HG02970 (cell line): ENCODE measurements at regions not wholly inside any gene's neighbourhood (a gene's known extent, or its start where the extent isn't known, plus 50 kb on each side); places are given as distances from the start of the nearest gene placed in this dataset.

Experiments
- ATAC-seq: cut with Tn5 transposase; IDR thresholded peaks from one replicate; pipeline ENCODE4 v1.9.1; 2021; ENCODE audit warnings: mild to moderate bottlenecking, moderate library complexity, moderate number of reproducible peaks; ENCODE audit not compliant: unreplicated experiment, low FRiP score

DNA sequence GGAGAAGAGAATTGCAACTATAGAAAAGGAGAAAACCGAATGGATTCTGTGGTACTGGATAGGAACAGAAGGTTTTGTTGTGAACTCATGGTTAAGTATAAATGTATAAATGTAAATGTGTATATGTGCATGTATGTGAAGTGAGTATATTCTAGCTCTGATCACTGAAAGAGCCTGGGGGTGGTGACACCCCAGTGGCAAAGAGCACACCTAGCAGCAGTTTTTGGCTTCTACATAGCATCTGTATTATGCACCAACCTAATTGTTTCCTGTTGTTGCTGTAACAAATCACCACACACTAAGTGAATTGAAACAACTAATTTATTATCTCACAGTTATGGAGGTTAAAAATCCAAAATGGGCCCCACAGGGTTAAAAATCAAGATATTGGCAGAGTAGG, 455.4 kb downstream of the RPS24 start:
- ATAC-seq = no peak

DNA sequence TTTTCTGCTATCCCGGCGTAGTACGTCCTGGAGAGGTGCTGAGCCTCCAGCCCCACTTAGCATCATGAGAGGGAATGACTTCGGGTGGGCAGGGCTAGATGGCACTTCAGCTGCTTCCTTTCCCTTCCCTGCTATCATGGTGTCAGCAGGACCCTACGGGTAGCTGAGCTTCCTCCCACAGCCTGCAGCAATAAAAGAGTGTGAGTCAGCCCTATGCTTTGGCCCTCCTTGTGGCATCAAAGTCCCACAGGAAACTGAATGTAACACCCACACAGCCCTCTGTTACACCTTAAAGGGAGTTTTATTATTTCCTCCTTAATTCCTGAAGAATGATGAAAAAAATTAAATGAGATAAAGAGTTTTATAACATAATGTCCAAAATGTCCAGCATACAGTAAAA, 458.1 kb downstream of the RPS24 start:
- ATAC-seq = no peak

DNA sequence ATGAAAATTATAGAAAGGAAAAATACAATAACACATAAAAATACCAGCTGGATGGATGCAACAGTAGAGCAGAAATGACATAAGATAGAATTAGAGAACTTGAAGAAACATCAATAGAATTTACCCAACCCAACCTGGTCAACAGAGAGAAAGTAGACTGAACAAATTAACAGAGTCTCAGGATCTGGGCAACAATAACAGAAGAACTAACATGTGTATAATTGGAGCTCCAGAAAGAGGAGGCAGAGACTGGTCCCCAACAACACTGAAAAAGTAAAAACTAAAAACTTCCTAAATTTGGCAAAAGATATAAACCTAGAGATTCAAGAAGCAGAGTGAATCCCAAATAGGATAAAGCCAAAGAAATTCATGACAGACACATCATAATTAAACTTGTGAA, 458.8 kb downstream of the RPS24 start:
- no peak for ATAC-seq

DNA sequence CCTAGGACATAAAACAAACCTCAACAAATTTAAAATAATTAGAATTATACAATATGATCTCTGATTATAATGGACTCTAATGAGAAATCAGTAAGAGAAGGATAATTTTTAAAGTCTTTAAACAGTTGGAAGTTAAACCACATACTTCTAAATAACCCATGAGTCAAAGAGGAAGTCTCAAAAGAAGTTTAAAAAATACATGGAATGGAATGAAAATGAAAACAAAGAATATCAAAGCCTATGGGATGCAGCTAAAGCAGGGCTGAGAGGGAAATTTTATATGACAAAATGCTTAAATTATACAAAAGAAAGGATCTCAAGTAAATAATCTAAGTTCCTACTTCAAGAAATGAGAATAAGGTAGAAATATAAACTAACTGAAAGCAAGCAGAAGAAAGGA, 460.5 kb downstream of the RPS24 start:
- ATAC-seq = no peak

DNA sequence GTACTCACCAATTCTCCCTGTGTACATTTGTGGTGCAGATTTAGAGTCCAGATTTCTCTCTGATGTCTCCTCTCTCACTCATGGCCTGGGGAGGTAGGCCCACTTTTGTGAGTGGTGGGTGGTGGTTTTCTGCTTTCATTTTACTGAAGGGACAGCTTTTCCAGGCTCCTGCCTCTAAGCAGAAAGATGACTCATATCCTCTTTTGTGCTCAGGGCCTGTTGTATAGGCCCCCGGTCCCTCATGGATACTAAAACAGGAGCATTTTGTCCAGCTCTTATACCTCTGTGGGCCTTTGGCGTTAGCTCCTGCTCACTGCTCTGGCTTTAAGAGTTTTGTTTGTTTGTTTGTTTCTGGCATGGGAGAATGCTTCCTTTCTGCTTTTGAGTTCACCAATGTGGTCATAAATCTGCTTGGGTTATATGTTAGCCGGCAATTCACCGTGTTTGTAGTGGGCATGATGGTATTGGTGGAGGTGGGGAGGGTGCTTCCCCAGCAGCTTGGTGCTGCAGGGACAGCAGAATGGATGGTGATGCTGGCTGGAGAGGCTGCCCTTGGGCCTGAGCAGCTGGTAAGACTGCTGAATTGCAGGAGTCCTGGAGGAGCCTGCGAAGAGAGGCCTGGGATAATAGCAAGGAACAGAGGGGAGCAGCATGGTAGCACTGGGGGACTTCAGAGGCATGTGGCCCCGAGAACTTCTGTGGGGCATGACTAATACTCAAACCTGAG, 468.7 kb downstream of the RPS24 start:
- no peak for ATAC-seq

DNA sequence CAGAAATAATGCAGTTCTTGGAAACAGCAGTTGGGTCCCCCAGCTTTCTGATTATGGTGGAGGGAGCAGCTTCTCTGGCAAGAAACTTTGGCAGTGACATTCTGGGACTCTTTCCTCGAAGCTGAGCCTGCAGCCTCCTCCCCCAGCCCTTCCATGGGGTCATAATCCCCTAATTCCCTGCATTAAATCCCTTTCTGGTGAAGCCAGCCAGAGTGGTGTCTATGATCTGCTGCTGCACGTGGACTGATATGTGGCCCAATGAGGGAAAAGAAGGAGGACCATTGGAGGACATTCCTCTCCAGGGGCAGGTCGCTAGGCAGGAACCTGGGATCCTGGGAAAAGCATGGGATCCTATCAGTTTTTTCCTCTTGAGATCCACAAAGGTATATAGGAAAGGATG, 470.5 kb downstream of the RPS24 start:
- ATAC-seq = no peak

DNA sequence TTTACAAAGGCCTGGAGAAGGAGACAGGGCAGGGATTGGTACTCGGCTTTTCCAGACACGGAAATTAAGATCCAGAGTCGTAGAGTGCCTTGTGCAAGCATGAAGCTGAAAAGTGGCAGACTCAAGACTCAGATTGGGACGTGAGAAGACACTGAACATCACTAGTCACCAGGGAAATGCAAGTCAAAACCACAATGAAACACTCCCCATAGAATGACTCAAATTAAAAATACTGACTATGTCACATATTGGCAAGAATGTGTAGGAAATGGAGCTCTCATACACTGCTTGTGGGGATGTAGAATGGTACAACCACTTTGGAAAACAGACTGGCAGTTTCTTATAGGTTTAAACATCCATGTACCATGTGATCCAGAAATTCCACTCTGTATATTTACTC, 472.0 kb downstream of the RPS24 start:
- ATAC-seq = no peak

DNA sequence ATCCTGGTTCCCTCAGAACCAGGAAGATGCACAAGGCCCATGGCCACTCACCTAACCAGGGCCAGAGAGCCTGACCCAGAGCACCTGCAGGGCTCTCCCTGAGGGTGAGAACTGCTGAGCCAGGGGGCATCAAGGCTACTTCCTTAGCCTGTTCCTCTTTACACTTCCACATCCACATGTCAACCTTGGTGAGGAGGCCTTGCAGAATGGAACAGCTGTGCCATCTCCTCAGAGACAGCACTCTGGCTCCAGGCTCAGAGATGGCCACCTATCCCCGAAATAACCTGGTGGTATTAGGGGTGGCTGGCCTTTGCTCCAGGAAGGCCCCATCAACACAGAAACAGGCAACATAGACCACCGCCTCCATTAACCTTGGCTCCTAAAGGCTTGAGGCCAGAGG, 473.0 kb downstream of the RPS24 start:
- ATAC-seq = no peak

DNA sequence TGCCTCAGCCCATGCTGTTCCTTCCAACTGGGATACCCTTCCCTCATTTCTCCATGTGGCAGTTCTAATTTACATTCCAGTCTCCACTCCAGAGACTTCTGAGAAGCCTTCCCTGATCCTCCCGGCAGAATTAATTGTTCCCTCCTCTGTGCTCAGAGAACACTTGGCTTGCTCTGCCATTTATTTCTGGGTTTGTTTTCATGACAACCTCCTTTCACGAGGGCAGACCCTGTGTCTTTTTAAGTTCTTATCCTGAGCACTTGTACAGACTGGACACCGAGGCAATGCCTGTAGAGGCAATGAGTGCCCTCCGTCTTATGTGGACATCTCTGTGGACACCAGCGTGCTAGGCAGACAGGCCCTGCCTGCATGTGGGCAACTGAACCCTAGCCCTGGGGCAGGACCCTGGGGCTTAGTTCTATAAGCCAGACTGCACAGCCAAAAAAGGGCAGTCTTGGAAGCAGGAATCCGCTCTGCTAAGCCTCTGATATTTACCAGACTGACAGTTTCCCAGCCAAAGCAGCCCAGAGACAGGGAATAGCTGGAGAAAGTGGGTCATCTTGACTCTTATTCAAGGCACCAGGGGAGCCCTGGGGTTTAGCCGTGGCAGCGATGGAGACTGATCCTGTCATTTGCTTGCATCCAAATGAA, 474.0 kb downstream of the RPS24 start:
- no peak for ATAC-seq

DNA sequence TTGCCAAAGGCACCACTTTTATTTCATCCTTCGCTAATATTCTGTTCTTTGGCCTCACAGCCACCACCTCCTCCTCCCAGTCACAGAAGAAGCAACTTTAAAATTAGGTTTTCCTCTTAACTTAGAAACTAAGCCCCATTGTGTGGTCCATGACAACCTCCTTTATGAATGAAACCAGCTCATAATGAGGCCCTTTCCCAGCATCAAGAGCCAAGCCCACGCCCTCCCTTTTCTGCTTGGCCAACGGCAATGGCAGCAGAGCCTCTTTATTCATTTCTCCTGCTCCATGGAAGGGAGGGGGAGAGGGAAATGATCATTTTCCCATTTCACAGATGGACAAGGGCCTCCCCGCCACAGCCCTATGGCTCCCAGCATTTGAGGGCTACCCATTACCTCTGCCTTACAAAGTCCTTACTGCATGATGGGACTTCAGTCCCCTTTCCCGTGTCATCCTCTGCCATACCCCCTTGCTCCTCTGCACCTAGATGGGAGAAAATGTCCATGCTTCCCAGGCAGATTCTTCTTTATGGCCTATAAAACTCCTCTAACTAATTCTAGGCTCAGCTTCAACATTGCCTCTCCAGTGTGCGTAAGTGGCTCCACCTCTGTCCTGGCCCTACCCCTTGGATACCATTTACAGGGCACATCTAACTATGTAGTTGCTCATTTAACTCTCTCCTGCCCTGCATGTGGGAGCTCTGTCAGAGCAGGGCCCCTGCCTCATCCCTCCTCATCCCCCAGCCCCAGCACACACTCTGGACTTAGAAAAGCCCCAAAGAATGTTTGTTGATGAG, 475.5 kb downstream of the RPS24 start:
- ATAC-seq = no peak

DNA sequence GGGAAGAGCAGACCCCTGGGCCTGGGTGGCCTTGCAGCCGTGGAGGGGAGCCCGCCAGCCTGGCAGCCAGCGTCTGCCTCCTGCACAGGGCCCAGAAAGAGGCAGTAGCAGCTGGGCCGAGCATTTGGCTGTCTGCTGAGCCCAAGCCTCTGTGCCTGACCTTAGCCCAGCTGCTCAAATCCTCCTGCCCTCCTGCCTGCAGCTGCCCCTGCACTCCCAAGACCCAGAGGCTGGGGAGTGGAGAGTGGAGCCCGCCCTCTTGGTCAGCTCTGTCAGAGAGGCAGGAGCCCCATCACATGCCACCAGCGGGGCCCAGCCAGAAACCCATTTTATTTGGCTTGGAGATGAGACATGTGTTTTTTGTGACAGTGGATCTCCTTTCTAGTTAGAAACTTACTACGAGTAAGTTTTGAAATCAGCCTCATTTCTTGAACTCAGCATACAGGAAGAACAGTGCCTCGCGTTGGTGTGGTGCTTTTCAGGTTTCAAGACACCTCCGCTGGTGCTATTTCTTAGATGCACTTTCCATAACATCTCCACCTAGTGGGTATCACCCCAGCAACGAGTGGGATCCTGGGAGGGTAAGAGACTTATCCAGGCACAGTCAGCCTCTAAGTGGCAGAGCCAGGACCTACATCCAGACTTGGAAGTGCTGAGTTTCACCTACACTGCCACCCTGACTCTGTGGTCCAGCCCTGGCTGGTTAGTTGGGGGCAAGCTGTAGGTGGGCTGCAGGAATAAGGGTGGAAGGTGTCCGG, 477.1 kb downstream of the RPS24 start:
- no peak for ATAC-seq

DNA sequence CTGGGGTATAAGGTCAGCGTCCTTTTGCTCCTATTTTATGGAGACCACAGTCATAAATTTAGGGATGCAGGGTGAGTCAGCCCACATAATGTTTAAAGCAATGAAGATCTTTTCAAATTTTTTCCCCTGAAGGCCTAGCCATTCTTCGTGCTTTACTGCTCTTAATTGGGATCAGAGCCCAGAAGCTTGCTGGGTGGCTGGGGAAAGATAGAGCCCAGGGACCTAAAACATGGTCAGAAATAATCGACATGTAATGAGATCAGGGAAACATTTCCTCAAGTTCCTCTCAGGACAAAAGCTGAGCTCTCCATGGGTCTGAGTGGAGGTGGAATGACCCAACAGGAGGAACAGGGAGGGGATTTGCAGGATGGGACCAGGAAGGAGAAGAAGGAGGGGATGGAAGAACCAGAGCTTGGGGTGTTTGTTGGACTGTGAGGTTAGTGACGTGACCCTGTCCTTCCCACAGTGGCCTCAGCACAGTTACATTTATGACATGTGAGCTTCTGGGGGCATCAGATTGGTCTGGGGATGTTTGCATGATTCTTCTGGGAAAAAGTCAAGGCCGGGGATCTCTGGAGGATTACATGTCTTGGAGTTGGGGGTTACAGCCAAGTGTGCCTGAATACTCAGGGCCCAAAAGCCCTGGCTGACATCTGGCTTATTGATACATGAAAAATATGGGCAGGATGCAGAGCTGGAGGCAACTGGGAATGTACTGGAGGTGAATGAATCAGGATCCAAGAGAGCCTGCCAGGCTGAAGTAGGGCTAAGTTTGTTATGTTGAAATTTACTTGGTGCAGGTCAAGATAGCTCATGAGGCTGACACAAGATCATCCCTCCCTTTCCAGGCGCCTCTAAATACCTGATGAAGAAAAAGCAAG, 477.9 kb downstream of the RPS24 start:
- ATAC-seq = no peak

DNA sequence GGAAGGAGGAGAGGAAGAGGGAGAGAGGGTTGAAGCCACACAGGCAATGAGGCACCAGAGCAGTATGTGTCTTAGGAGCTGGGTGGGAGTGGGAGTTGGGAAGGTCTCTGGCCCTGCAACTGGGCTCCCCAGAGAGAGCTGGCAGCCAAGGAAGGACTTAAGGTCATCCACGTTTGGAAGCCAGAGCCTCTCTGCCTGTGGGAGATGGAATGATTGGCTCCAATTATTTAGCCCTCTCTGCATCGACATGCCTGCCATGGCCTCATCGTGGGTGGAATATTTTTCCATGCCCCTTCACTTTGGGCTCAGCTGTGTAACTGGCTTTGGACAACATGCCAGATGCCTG, 478.5 kb downstream of the RPS24 start:
- no peak for ATAC-seq

DNA sequence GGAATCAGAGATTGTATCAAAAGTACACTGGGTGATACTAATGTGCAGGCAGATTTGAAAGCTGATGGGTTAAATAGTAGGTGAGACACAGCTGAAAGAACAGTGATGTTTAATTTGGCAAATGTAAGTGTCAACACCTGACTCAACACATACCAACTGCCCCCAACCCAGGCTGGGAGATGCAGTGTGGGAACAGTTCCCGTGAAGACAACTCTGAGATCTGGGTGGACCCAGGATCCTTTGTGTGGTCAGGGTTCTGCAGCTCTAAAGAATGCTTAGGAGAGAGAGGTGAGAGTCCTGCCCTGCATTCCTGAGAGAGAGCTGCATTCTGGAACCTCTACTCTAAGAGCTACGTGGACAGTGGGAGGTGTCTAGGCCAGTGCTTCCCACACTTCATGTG, 479.7 kb downstream of the RPS24 start:
- no peak for ATAC-seq

DNA sequence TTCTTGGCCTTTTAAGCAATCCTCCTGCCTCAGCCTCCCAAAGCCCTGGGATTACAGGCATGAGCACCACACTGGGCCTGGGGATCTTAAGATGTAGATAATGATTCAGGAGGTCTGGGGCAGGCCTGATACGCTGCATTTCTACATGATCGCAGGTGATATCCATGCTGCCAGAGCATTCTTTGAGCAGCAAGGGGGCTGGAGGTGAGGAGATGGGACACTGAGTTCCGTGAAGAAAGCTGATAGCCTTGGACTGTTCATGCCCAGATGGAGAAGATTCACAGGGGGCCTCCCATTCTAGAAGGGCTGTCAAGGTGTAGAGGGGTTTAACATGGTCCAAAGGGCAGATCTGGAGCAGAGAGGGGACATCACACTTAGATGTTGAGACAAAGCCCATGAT, 480.3 kb downstream of the RPS24 start:
- no peak for ATAC-seq

DNA sequence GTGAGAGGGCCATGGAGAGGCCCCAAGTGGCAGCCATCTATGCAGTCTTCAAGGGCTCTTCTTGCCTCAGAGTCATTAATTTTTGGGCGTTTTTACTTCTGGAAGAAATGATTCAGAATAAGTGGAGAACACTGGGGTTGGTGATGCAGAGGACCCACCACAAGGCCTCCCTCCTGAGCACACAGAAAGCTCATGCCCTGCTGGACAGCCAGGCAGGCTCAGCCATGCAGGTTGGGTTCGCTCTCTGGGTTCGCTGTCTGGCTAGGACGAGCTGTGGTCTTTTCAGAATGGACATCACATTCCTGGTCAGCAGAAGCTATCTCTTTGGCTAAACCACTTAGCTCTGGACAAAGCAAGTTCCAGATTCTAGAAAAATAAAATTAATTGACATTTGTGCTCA, 480.8 kb downstream of the RPS24 start:
- no peak for ATAC-seq

DNA sequence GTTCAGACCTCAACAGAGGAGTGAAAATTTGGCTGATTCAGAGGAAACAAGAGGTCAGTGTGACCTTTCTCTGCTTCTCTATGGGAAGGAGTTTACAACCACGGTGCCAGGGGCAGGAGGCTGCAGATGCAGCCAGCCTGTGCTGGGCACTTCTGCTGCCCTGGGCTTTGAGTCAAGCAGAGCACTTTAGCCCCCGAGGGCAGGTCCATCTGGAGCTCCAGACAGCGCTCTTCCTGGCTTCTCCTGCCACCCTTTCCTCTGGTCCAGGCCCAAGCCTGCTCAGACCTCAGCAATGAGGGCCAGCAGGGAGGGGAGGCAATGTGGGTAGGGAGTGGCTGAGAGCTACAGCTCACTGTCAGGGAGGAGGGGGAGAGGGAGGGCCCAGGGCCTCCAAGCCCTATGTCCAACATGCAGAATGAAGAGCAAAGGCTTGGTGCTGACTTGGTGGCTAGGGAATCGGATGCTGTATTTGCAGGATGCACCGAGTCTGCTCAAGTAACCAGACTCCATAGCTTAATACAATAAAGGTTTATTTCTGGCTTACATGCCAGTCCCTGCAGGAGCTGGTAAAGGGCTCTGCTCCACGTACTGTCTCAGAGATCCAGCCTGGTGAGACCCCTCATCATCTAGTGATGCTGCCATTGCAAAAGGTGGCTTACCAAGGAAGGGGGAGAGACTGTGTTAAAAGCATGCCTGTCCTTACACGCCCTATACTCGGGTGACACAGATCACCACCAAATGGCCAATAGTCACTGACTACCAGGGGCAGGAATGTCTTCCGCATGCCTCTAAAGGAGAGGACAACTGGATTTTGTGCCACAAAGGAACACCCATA, 481.6 kb downstream of the RPS24 start:
- no peak for ATAC-seq

DNA sequence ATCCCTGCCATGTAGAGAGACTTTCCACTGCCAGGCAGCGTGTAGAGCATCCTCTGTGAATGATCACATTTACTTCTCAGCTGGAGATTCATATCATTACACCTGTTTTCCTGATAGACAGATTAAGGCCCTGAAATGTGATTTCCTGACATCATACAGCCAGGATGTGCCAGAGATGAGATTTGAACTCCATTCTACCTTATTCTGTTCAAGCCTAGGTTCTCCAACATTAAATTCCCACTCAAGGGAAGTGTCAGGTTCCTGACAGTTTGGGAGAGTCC, 482.1 kb downstream of the RPS24 start:
- no peak for ATAC-seq

DNA sequence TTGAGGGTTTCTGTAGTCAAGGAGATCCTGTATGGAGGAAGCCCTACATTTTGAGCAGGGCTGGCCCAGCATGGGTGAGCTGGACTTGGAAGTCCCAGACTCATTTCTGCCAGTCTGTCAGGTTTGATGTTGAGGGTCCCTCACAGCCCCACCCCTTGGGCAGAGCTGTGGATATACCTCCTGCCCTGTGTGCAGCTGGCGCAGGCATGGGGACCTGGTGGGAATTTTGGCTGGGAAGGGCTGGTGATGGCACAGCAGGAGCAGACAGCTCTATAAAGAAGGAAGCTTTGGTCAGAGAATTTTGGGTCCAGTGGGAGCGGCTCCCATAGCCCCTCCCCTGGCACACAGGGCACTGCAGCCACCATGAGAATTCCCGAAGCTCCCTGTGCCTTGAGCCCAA, 482.6 kb downstream of the RPS24 start:
- no peak for ATAC-seq
